HEK293T (cell line): ENCODE measurements at regions not wholly inside any gene's neighbourhood (a gene's known extent, or its start where the extent isn't known, plus 50 kb on each side); places are given as distances from the start of the nearest gene placed in this dataset.

Experiments used
- ARNT ChIP-seq: fragments of 450-650 bp; IDR thresholded peaks from 2 replicates; pipeline ENCODE4 v1.6.1; 2017; ENCODE audit warnings: mild to moderate bottlenecking
- BHLHE40 ChIP-seq: fragments of 450-650 bp; IDR thresholded peaks from 2 replicates; pipeline ENCODE4 v1.6.1; 2016; ENCODE audit warnings: mild to moderate bottlenecking, moderate library complexity, borderline replicate concordance
- CTBP1 ChIP-seq: fragments of 450-650 bp; IDR thresholded peaks from 2 replicates; pipeline ENCODE4 v1.6.1; 2016; ENCODE audit warnings: borderline replicate concordance
- ELF4 ChIP-seq: fragments of 450-650 bp; IDR thresholded peaks from 2 replicates; pipeline ENCODE4 v1.6.1; 2017; ENCODE audit warnings: antibody characterized with exemption
- FOXA1 ChIP-seq: fragments of 450-650 bp; IDR thresholded peaks from 2 replicates; pipeline ENCODE4 v1.6.1; 2016; ENCODE audit warnings: mild to moderate bottlenecking
- FOXK2 ChIP-seq: fragments of 450-650 bp; IDR thresholded peaks from 2 replicates; pipeline ENCODE4 v1.6.1; 2016; ENCODE audit warnings: mild to moderate bottlenecking
- FOXM1 ChIP-seq: fragments of 450-650 bp; IDR thresholded peaks from 2 replicates; pipeline ENCODE4 v1.6.1; 2017; ENCODE audit warnings: mild to moderate bottlenecking, borderline replicate concordance
- HDGF ChIP-seq: fragments of 450-650 bp; IDR thresholded peaks from 2 replicates; pipeline ENCODE4 v1.6.1; 2017; ENCODE audit warnings: antibody characterized with exemption, borderline replicate concordance
- PKNOX1 ChIP-seq: fragments of 450-650 bp; IDR thresholded peaks from 2 replicates; pipeline ENCODE4 v1.6.1; 2016
- SP1 ChIP-seq: fragments of 450-650 bp; IDR thresholded peaks from 2 replicates; pipeline ENCODE4 v1.6.1; 2017
- SUZ12 ChIP-seq: fragments of 450-650 bp; IDR thresholded peaks from 2 replicates; pipeline ENCODE4 v1.6.1; 2016; ENCODE audit warnings: mild to moderate bottlenecking
- ZNF384 ChIP-seq: fragments of 450-650 bp; IDR thresholded peaks from 2 replicates; pipeline ENCODE4 v1.6.1; 2016

- TF ChIP-seq HDGF (no peak), ELF4 (no peak), ZNF384 (no peak), SUZ12 (no peak), ARNT (no peak), CTBP1 (no peak), PKNOX1 (no peak), FOXA1 (no peak), FOXK2 (no peak), SP1 (no peak), BHLHE40 (no peak), FOXM1 (no peak)
Measured at GRCh38 chr5:74146796-74147195, 493.7 kb downstream of the ENC1 start.
